Peyer's patch (tissue), 4 donors: ENCODE measurements at regions not wholly inside any gene's neighbourhood (a gene's known extent, or its start where the extent isn't known, plus 50 kb on each side); places are given as distances from the start of the nearest gene placed in this dataset.

Experiments used
- CTCF ChIP-seq, 6 experiments: fragments of 450-650 bp in 4 of 6; fragments of 200-600 bp in 2 of 6; sonication (generic) in 1 of 6; IDR thresholded peaks; one replicate each; pipeline ENCODE4 v1.5.1; 2017 to 2019; ENCODE audit warnings: antibody characterized with exemption in 6 of 6, mild to moderate bottlenecking in 3 of 6, moderate library complexity in 1 of 6
- POLR2A ChIP-seq, 2 donors: fragments of 450-650 bp; IDR thresholded peaks; one replicate each; pipeline ENCODE4 v1.5.1; 2017; ENCODE audit warnings: antibody characterized with exemption in 2 of 2, mild to moderate bottlenecking in 2 of 2, moderate library complexity in 2 of 2

- TF ChIP-seq CTCF (IDR thresholded peaks at IDR 0.05) (no peak), POLR2A (IDR thresholded peaks at IDR 0.05) (no peak)
Observed at GRCh38 chr2:3025984-3026383, 351.6 kb downstream of the EIPR1 start.
